Right lobe of liver (tissue), 4 donors: ENCODE measurements at regions not wholly inside any gene's neighbourhood (a gene's known extent, or its start where the extent isn't known, plus 50 kb on each side); places are given as distances from the start of the nearest gene placed in this dataset.

Source experiments
- POLR2A ChIP-seq: fragments of 450-650 bp; IDR thresholded peaks from one replicate; pipeline ENCODE4 v1.6.1; 2017; ENCODE audit warnings: antibody characterized with exemption, mild to moderate bottlenecking
- TF ChIP-seq, protein P1 (sequence below), 4 donors: fragments of 200-600 bp in 3 of 4; fragments of 450-650 bp in 1 of 4; IDR thresholded peaks; one replicate each; pipeline versions ENCODE4 v1.5.1 to v1.8.0; 2016 to 2022; ENCODE audit warnings: antibody characterized with exemption in 4 of 4, mild to moderate bottlenecking in 2 of 4
- donor health status: DM: no; HTN: no; CAD: no.
- donor health status: DM: no; HTN: no; CAD: no.
- donor health status: DM: no; HTN: yes; CAD: no.

- TF ChIP-seq, protein P1, sequence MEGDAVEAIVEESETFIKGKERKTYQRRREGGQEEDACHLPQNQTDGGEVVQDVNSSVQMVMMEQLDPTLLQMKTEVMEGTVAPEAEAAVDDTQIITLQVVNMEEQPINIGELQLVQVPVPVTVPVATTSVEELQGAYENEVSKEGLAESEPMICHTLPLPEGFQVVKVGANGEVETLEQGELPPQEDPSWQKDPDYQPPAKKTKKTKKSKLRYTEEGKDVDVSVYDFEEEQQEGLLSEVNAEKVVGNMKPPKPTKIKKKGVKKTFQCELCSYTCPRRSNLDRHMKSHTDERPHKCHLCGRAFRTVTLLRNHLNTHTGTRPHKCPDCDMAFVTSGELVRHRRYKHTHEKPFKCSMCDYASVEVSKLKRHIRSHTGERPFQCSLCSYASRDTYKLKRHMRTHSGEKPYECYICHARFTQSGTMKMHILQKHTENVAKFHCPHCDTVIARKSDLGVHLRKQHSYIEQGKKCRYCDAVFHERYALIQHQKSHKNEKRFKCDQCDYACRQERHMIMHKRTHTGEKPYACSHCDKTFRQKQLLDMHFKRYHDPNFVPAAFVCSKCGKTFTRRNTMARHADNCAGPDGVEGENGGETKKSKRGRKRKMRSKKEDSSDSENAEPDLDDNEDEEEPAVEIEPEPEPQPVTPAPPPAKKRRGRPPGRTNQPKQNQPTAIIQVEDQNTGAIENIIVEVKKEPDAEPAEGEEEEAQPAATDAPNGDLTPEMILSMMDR (IDR thresholded peaks at IDR 0.05), result no peak
- no peak for TF ChIP-seq POLR2A
Observed at GRCh38 chr7:155886391-155887173, 74.3 kb upstream of the SHH start.
